Prostate gland (tissue), 2 donors: ENCODE measurements at regions not wholly inside any gene's neighbourhood (a gene's known extent, or its start where the extent isn't known, plus 50 kb on each side); places are given as distances from the start of the nearest gene placed in this dataset.

ENCODE experiments used
- DNase-seq: peaks from one replicate; pipeline ENCODE4 v3.0.0-alpha.2; 2019; ENCODE audit warnings: low spot score
- H3K27ac ChIP-seq, 2 donors: fragments of 200-600 bp; sonication (generic); 2 replicates each; pipeline ENCODE4 v1.5.1; 2017 to 2019
- H3K27me3 ChIP-seq: fragments of 200-600 bp; sonication (generic); replicated peaks from 2 replicates; pipeline ENCODE4 v1.5.1; 2019; ENCODE audit not compliant: insufficient read depth
- H3K36me3 ChIP-seq, 2 donors: fragments of 200-600 bp; sonication (generic); 1 replicate in 1 of 2; 2 replicates in 1 of 2; pipeline versions ENCODE4 v1.5.1 to v1.8.1; 2017 to 2019
- H3K4me1 ChIP-seq: fragments of 200-600 bp; sonication (generic); replicated peaks from 2 replicates; pipeline ENCODE4 v1.5.1; 2019
- H3K4me3 ChIP-seq, 2 donors: fragments of 200-600 bp; sonication (generic); 2 replicates each; pipeline ENCODE4 v1.5.1; 2017 to 2019
- H3K9me3 ChIP-seq: fragments of 200-600 bp; sonication (generic); 2 replicates; pipeline ENCODE4 v1.5.1; 2017
- POLR2A ChIP-seq: fragments of 450-650 bp; IDR thresholded peaks from one replicate; pipeline ENCODE4 v1.6.1; 2016; ENCODE audit warnings: antibody characterized with exemption, mild to moderate bottlenecking
- POLR2AphosphoS5 ChIP-seq: sonication (generic); formaldehyde crosslinking; IDR thresholded peaks from one replicate; pipeline ENCODE4 v1.6.1; 2017; ENCODE audit warnings: antibody characterized with exemption
- WGBS: methylation state at CpG from one replicate; pipeline ENCODE4 v1.1.5; 2018; 5-methylcytosine and 5-hydroxymethylcytosine counted together
- intact Hi-C: fragments of 100-400 bp; cut with DNase I; formaldehyde crosslinking; loops from one replicate; pipeline ENCODE4 v1.14.2; 2022
- TF ChIP-seq, protein P1 (sequence below), 4 experiments: fragments of 200-600 bp in 2 of 4; fragments of 450-650 bp in 2 of 4; sonication (generic) in 2 of 4; IDR thresholded peaks; 1 replicate in 3 of 4; 2 replicates in 1 of 4; pipeline ENCODE4 v1.5.1; 2016 to 2019; ENCODE audit warnings: antibody characterized with exemption in 4 of 4, mild to moderate bottlenecking in 2 of 4, moderate library complexity in 2 of 4

DNA sequence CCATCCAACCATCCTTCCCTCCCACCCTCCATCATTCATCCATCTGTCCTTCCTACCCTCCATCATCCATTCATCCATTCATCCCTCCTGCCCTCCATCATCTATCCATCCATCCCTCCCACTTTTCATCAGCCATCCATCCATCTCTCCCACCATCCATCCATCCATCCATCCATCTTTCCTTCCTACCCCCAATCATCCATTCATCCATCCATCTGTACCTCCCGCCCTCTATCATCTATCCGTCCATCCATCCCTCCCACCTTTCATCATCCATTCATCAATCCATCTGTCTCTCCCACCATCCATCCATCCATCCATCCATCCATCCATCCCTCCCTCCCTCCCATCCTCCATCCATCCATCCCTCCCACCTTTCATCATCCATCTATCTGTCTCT is 968.8 kb downstream of the BRD1 start:
- Histone ChIP-seq H3K27ac (no peak overlapping the region), H3K9me3 (no peaks in the 10 kb centered on the region), H3K27me3 (no peaks in the 10 kb centered on the region), H3K4me3 (no peak overlapping the region), H3K4me1 (no peaks in the 10 kb centered on the region), H3K36me3 (no peaks in the 10 kb centered on the region)
- intact Hi-C loops = no loop called here
- no peak for DNase-seq
- 91% methylated on average over 2 of the region's 2 CpGs for WGBS
- TF ChIP-seq POLR2AphosphoS5 (no peak), POLR2A (no peak)
- TF ChIP-seq, protein P1, sequence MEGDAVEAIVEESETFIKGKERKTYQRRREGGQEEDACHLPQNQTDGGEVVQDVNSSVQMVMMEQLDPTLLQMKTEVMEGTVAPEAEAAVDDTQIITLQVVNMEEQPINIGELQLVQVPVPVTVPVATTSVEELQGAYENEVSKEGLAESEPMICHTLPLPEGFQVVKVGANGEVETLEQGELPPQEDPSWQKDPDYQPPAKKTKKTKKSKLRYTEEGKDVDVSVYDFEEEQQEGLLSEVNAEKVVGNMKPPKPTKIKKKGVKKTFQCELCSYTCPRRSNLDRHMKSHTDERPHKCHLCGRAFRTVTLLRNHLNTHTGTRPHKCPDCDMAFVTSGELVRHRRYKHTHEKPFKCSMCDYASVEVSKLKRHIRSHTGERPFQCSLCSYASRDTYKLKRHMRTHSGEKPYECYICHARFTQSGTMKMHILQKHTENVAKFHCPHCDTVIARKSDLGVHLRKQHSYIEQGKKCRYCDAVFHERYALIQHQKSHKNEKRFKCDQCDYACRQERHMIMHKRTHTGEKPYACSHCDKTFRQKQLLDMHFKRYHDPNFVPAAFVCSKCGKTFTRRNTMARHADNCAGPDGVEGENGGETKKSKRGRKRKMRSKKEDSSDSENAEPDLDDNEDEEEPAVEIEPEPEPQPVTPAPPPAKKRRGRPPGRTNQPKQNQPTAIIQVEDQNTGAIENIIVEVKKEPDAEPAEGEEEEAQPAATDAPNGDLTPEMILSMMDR (IDR thresholded peaks at IDR 0.05) = no peak

DNA sequence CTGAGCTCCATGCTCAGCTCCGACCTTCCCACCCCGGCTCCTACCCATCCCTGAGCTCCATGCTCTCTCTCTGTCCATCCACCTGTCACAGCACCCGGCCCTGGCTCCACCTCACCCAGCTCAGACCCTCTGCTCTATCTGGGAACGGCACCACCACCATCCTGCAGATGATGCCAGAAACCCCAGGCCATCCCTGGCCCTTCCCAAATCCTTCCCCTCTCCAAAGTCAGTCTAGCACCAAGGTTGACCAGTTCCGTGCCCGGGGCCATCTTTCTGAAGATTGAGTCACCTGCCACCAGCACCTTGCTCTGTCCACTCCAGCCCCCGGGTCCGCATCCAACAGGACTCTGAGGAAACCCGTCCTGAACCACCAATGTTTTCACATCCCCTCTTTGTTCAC is 969.6 kb downstream of the BRD1 start:
- H3K9me3 ChIP-seq = no peaks in the 10 kb centered on the region
- H3K4me1 ChIP-seq = no peaks in the 10 kb centered on the region
- 66% methylated on average over 9 of the region's 9 CpGs for WGBS
- intact Hi-C loops = no loop called here
- no peaks in the 10 kb centered on the region for H3K27me3 ChIP-seq
- no peak overlapping the region for H3K27ac ChIP-seq
- H3K36me3 ChIP-seq = no peaks in the 10 kb centered on the region
- DNase-seq = no peak
- TF ChIP-seq POLR2AphosphoS5 (no peak), POLR2A (no peak)
- TF ChIP-seq, protein P1 (IDR thresholded peaks at IDR 0.05) = no peak
- H3K4me3 ChIP-seq = no peak overlapping the region

DNA sequence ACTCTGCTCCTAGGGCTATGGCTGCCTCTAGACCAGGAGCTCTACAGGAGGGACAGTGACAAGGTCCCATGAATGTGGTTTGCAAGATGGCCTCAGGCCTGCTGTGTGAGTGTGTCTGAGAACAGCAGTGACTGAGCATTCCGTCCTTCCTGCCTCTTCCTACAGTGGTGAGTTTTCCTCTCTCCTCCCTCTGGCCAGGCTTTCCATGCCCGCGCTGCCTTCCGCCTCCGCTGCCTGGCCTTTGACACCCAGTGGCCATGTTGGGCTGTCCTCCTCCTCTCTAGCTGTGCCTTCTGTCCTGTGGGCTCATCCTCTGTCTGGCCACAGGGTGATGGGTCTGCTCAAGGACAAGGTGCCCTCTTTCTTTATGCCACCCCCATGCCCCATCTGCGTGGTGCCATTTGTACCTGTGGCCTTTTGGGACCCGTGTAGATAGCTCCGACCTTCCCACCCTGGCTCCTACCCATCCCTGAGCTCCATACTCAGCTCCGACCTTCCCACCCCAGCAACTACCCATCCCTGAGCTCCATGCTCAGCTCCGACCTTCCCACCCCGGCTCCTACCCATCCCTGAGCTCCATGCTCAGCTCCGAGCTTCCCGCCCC is 970.4 kb downstream of the BRD1 start:
- Histone ChIP-seq H3K4me1 (no peaks in the 10 kb centered on the region), H3K4me3 (no peak overlapping the region), H3K9me3 (no peaks in the 10 kb centered on the region), H3K36me3 (no peaks in the 10 kb centered on the region), H3K27ac (no peak overlapping the region), H3K27me3 (no peaks in the 10 kb centered on the region)
- no peak for DNase-seq
- TF ChIP-seq POLR2AphosphoS5 (no peak), POLR2A (no peak)
- TF ChIP-seq, protein P1 (IDR thresholded peaks at IDR 0.05) = no peak
- WGBS = 87% methylated on average over 13 of the region's 13 CpGs
- intact Hi-C loops = no loop called here

DNA sequence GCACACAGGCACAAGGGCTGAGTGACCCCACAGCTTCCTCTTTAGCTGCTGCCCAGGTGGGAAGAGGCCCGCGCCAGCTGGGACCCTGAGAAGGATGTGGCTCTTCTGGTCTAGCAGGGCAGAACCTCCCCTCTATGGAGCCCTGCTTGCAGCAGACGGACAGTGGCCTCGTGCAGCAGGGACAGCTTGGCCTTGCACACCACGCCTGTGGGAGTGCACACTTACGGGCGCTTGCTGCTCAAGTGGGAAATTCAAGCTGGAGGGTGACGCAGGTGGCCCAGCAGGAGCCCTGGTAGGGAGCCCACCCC is 971.4 kb downstream of the BRD1 start:
- WGBS = 86% methylated on average over 8 of the region's 8 CpGs
- DNase-seq = no peak
- no peaks in the 10 kb centered on the region for H3K36me3 ChIP-seq
- intact Hi-C loops = no loop called here
- H3K9me3 ChIP-seq = no peaks in the 10 kb centered on the region
- H3K4me3 ChIP-seq = no peak overlapping the region
- no peaks in the 10 kb centered on the region for H3K27me3 ChIP-seq
- TF ChIP-seq POLR2A (no peak), POLR2AphosphoS5 (no peak)
- TF ChIP-seq, protein P1 (IDR thresholded peaks at IDR 0.05) = no peak
- no peaks in the 10 kb centered on the region for H3K4me1 ChIP-seq
- no peak overlapping the region for H3K27ac ChIP-seq

DNA sequence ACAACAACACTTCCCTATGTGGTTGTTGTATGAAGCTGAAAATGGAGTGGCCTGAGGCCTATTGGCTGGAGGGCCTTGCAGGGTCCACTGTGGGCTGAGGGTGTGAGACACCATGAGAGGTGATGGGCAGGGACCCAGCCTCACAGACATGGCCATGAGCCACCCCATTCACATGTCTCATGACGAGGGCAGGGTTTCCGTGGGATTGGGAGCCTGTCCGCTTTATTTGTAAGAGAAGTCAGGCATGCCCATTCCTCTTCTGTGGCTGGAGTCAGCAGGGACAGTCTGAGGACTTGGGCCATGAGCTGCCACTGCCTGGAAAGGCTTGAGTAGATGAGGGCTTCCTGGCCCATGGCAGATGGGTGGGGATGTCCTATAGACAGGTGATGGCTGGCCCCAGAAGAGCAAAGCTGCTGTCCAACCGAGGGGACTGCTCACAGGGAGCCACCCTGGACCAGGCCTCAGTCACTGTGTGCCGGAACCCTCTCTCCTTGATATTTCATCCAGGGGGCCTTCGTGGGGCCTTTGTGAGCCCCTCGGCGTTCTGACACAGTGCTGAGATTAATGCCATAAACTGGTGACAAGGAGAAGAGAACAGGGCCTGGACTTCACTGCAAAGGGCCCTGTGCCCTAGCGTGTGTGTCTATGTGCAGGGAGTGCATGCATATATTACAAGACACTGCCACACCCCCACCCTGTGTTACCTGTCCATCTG is 971.9 kb downstream of the BRD1 start:
- DNase-seq = no peak
- WGBS = 91% methylated on average over 9 of the region's 9 CpGs

More for the DNA sequence above, 971.9 kb downstream of the BRD1 start:
- Histone ChIP-seq H3K4me1 (no peaks in the 10 kb centered on the region), H3K4me3 (no peak overlapping the region), H3K9me3 (no peaks in the 10 kb centered on the region), H3K27me3 (no peaks in the 10 kb centered on the region), H3K36me3 (no peaks in the 10 kb centered on the region), H3K27ac (no peak overlapping the region)
- TF ChIP-seq, protein P1 (IDR thresholded peaks at IDR 0.05) = no peak
- no peak for TF ChIP-seq POLR2AphosphoS5
- no peak for TF ChIP-seq POLR2A
- intact Hi-C loops = no loop called here
